Muscle of leg (tissue), 3 donors: ENCODE measurements at regions not wholly inside any gene's neighbourhood (a gene's known extent, or its start where the extent isn't known, plus 50 kb on each side); places are given as distances from the start of the nearest gene placed in this dataset.
"Not testable (repeated sequence)": the region's sequence is repeated elsewhere in the genome, so short reads cannot be mapped to it uniquely, and the experiment has no call there.

ENCODE experiments used
- DNase-seq: peaks from one replicate; pipeline ENCODE4 v3.0.0; 2013
- H3K27ac ChIP-seq: one replicate; pipeline ENCODE4 v1.5.1; 2013; ENCODE audit warnings: mild to moderate bottlenecking, low read length, control low read depth
- H3K27me3 ChIP-seq: one replicate; pipeline ENCODE4 v1.6.1; 2013; ENCODE audit warnings: low read length; ENCODE audit not compliant: control insufficient read depth, insufficient read depth
- H3K36me3 ChIP-seq: one replicate; pipeline ENCODE4 v1.6.1; 2013; ENCODE audit warnings: low read length; ENCODE audit not compliant: control insufficient read depth, insufficient read depth
- H3K4me1 ChIP-seq: one replicate; pipeline ENCODE4 v1.6.1; 2013; ENCODE audit warnings: low read length; ENCODE audit not compliant: control insufficient read depth, insufficient read depth
- H3K4me3 ChIP-seq: one replicate; pipeline ENCODE4 v1.5.1; 2013; ENCODE audit warnings: low read length, control low read depth
- H3K9me3 ChIP-seq: replicated peaks from 2 replicates; pipeline ENCODE4 v1.6.1; 2013; ENCODE audit warnings: low read depth, low read length; ENCODE audit not compliant: control insufficient read depth
- WGBS: methylation state at CpG from one replicate; pipeline ENCODE4 v1.1.5; 2013; ENCODE audit warnings: missing lambda C conversion rate; ENCODE audit not compliant: insufficient coverage; 5-methylcytosine and 5-hydroxymethylcytosine counted together

DNA sequence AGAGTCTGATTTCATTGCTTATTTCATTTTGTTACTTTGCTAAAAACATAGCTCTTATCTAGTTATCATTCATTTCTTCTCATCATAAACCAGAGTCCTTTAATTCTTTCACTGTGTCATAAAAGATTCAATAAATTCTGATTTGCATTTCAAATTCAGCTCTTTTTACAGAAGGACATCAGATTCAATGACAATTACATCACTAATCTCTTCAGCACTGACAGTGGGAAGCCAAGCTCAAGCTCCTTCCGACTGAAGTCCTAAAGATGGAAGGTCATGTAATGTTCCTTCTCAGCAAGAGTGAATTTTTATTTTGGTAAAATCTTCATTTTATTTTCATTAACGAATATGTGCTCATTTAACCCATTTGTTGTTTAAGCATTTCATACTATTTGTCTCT is 530.7 kb upstream of the ADGRL2 start:
- H3K4me3 ChIP-seq: no peak overlapping the region
- no peak for DNase-seq
- H3K9me3 ChIP-seq: no peaks in the 10 kb centered on the region
- no peaks in the 10 kb centered on the region for H3K4me1 ChIP-seq
- WGBS: no CpG with 5 or more reads among the region's 2 CpGs
- H3K36me3 ChIP-seq: no peaks in the 10 kb centered on the region
- H3K27ac ChIP-seq: no peak overlapping the region
- no peaks in the 10 kb centered on the region for H3K27me3 ChIP-seq

- H3K36me3 ChIP-seq: no peaks in the 10 kb centered on the region
- H3K4me1 ChIP-seq: no peaks in the 10 kb centered on the region
- H3K27ac ChIP-seq: no peak overlapping the region
- H3K27me3 ChIP-seq: no peaks in the 10 kb centered on the region
- no CpG with 5 or more reads among the region's 3 CpGs for WGBS
- H3K9me3 ChIP-seq: no peaks in the 10 kb centered on the region
- H3K4me3 ChIP-seq: no peak overlapping the region
- DNase-seq: no peak
These were observed 535.8 kb upstream of the ADGRL2 start for GRCh38 chr1:81264976-81265375.

GRCh38 chr1:81259625-81260411 is 540.9 kb upstream of the ADGRL2 start:
- Histone ChIP-seq H3K27ac (no peak overlapping the region), H3K36me3 (no peaks in the 10 kb centered on the region), H3K27me3 (no peaks in the 10 kb centered on the region), H3K4me1 (no peaks in the 10 kb centered on the region), H3K4me3 (no peak overlapping the region), H3K9me3 (no peaks in the 10 kb centered on the region)
- no peak for DNase-seq
- 65% methylated on average over 4 of the region's 6 CpGs for WGBS

- Histone ChIP-seq H3K9me3 (no peaks in the 10 kb centered on the region), H3K36me3 (no peaks in the 10 kb centered on the region), H3K27ac (no peak overlapping the region), H3K27me3 (no peaks in the 10 kb centered on the region), H3K4me3 (no peak overlapping the region), H3K4me1 (no peaks in the 10 kb centered on the region)
- no CpG with 5 or more reads among the region's 2 CpGs for WGBS
- DNase-seq: no peak
These were observed 546.2 kb upstream of the ADGRL2 start for GRCh38 chr1:81254560-81254959.

GRCh38 chr1:81254068-81254467 is 546.7 kb upstream of the ADGRL2 start:
- Histone ChIP-seq H3K9me3 (no peaks in the 10 kb centered on the region), H3K36me3 (no peaks in the 10 kb centered on the region), H3K4me3 (no peak overlapping the region), H3K27ac (no peak overlapping the region), H3K27me3 (no peaks in the 10 kb centered on the region), H3K4me1 (no peaks in the 10 kb centered on the region)
- DNase-seq: no peak
- WGBS: no CpG with 5 or more reads among the region's 2 CpGs

DNA sequence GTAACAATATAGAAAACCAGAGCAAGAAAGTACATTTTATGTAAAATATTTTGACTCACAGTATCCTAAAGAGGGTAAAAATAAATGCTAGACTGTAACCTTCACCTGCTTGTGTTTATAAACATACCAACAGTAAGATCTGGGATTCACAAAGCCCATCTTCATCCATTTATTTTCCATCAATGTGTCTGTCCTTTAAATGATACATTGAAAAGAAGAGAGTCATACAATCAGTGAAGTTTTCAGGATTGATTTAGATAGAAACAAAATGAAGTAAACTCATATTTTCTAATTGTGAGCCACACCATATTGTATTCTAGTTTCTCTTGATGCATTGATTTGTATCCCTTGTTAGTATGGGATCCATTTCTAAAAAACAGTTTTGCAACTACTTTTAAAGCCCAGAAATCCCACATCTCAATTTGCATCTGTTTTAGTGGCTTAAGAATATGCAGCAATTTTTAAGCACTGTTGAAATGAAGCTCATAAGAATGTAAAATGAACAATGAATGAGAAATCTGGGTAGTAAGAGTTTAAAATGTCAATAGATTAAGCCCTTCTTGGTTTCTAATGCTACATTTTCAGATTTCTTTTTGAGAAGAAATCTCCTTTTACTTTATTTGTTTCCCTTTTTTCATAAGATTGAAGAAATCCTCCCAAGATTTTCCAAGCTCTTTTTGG is 548.1 kb upstream of the ADGRL2 start:
- Histone ChIP-seq H3K27me3 (no peaks in the 10 kb centered on the region), H3K4me1 (no peaks in the 10 kb centered on the region), H3K36me3 (no peaks in the 10 kb centered on the region), H3K27ac (no peak overlapping the region), H3K9me3 (no peaks in the 10 kb centered on the region), H3K4me3 (no peak overlapping the region)
- DNase-seq: no peak

- H3K4me1 ChIP-seq, H3K27me3 ChIP-seq, H3K36me3 ChIP-seq, H3K27ac ChIP-seq, H3K4me3 ChIP-seq, DNase-seq, H3K9me3 ChIP-seq: not testable (repeated sequence)
- WGBS: 64% methylated on average over 3 of the region's 5 CpGs
These were observed 549.9 kb upstream of the ADGRL2 start for GRCh38 chr1:81250825-81251224.

DNA sequence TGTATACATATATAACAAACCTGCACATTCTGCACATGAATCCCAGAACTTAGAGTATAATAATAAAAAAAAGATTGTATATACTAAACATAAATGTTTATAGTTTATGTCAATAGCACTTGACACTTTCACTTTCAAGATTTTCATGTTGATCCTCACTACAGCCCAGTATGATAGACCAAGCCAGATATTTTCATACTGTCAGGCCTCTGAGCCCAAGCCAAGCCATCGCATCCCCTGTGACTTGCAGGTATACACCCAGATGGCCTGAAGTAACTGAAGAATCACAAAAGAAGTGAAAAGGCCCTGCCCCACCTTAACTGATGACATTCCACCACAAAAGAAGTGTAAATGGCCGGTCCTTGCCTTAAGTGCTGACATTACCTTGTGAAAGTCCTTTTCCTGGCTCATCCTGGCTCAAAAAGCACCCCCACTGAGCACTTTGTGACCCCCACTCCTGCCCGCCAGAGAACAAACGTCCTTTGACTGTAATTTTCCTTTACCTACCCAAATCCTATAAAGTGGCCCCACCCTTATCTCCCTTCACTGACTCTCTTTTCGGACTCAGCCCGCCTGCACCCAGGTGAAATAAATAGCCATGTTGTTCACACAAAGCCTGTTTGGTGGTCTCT is 555.5 kb upstream of the ADGRL2 start:
- WGBS: 89% methylated on average over 4 of the region's 6 CpGs
- H3K4me1 ChIP-seq, H3K27me3 ChIP-seq, H3K36me3 ChIP-seq, H3K9me3 ChIP-seq, H3K27ac ChIP-seq, DNase-seq, H3K4me3 ChIP-seq: not testable (repeated sequence)

DNA sequence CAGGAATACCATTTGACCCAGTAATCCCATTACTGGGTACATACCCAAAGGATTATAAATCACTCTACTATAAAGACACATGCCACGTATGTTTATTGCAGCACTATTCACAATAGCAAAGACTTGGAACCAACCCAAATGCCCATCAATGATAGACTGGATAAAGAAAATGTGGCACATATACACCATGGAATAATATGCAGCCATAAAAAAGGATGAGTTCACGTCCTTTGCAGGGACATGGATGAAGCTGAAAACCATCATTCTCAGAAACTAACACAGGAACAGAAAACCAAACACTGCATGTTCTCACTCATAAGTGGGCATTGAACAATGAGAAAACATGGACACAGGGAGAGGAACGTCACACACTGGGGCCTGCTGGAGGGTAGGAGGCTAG is 556.1 kb upstream of the ADGRL2 start:
- not testable (repeated sequence) for H3K4me3 ChIP-seq, H3K27ac ChIP-seq, DNase-seq, H3K36me3 ChIP-seq, H3K27me3 ChIP-seq, H3K9me3 ChIP-seq, H3K4me1 ChIP-seq
- whole genome bisulfite sequencing: no CpG with 5 or more reads among the region's 3 CpGs

DNA sequence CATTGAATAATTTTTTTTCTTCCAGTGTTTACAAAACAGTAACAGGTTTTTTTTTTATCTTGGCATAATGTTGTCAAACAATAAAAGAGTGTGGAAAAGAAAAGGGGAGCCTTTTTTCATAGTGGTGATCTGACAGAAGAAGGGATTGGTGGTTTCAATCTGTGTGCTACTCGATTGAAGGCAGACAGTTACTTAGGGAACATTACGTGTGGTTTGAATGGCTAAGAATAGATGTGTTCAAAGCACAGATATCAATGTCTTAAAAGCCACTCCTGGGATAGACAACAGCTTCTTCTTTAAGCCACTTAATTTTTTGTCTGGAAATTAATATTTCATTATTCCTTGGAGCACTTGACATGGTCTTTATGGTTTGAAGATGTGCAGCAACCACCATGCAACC is 558.6 kb upstream of the ADGRL2 start:
- no CpG with 5 or more reads among the region's 2 CpGs for WGBS
- Histone ChIP-seq H3K36me3 (no peaks in the 10 kb centered on the region), H3K9me3 (no peaks in the 10 kb centered on the region)

More for the DNA sequence above, 558.6 kb upstream of the ADGRL2 start:
- no peak overlapping the region for H3K4me3 ChIP-seq
- no peaks in the 10 kb centered on the region for H3K27me3 ChIP-seq
- no peak for DNase-seq
- H3K4me1 ChIP-seq: no peaks in the 10 kb centered on the region
- H3K27ac ChIP-seq: no peak overlapping the region
